ENCODE measurements at regions not wholly inside any gene's neighbourhood (a gene's known extent, or its start where the extent isn't known, plus 50 kb on each side); places are given as distances from the start of the nearest gene placed in this dataset.

GRCh38 chr17:70394473-70395232, 225.3 kb downstream of the KCNJ2 start:
- no peak for TF ChIP-seq CTCF (IDR thresholded peaks at IDR 0.05; ENCODE audit: low read depth, low read length, missing input control)
- no peak for TF ChIP-seq RAD21 (IDR thresholded peaks at IDR 0.05)
- no peak for TF ChIP-seq ATF3 (IDR thresholded peaks at IDR 0.05)
- TF ChIP-seq TAF1 (conservative IDR thresholded peaks at IDR 0.05): no peak
- no peak for TF ChIP-seq NR2F2 (IDR thresholded peaks at IDR 0.05)

All from liver (tissue), 3 donors.